ENCODE measurements at regions not wholly inside any gene's neighbourhood (a gene's known extent, or its start where the extent isn't known, plus 50 kb on each side); places are given as distances from the start of the nearest gene placed in this dataset.

GRCh38 chr11:42200311-42200710, 740.9 kb upstream of the LRRC4C start:
- no peak overlapping the region for H3K4me3 ChIP-seq (replicated peaks; ENCODE audit: insufficient read depth, low read length)
- DNase-seq (ENCODE audit: low read depth in 1 of 2, low spot score in 1 of 2) = no peak
- TF ChIP-seq, protein P1, sequence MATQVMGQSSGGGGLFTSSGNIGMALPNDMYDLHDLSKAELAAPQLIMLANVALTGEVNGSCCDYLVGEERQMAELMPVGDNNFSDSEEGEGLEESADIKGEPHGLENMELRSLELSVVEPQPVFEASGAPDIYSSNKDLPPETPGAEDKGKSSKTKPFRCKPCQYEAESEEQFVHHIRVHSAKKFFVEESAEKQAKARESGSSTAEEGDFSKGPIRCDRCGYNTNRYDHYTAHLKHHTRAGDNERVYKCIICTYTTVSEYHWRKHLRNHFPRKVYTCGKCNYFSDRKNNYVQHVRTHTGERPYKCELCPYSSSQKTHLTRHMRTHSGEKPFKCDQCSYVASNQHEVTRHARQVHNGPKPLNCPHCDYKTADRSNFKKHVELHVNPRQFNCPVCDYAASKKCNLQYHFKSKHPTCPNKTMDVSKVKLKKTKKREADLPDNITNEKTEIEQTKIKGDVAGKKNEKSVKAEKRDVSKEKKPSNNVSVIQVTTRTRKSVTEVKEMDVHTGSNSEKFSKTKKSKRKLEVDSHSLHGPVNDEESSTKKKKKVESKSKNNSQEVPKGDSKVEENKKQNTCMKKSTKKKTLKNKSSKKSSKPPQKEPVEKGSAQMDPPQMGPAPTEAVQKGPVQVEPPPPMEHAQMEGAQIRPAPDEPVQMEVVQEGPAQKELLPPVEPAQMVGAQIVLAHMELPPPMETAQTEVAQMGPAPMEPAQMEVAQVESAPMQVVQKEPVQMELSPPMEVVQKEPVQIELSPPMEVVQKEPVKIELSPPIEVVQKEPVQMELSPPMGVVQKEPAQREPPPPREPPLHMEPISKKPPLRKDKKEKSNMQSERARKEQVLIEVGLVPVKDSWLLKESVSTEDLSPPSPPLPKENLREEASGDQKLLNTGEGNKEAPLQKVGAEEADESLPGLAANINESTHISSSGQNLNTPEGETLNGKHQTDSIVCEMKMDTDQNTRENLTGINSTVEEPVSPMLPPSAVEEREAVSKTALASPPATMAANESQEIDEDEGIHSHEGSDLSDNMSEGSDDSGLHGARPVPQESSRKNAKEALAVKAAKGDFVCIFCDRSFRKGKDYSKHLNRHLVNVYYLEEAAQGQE (IDR thresholded peaks at IDR 0.05; ENCODE audit: insufficient replicate concordance, low read depth) = no peak
- TF ChIP-seq POLR2AphosphoS5 (IDR thresholded peaks at IDR 0.05; ENCODE audit: low read depth) = no peak
- no peak for TF ChIP-seq GABPA (IDR thresholded peaks at IDR 0.05; ENCODE audit: low read depth)
- no peak for TF ChIP-seq CTCF (IDR thresholded peaks at IDR 0.05; ENCODE audit: insufficient read depth, low read length)
- no peak for TF ChIP-seq SPI1 (IDR thresholded peaks at IDR 0.05; ENCODE audit: borderline replicate concordance, low read depth)

GRCh38 chr11:42201603-42202148, 742.2 kb upstream of the LRRC4C start:
- H3K27ac ChIP-seq (replicated peaks) = no peak overlapping the region
- TF ChIP-seq GABPA (IDR thresholded peaks at IDR 0.05; ENCODE audit: low read depth) (no peak), SPI1 (IDR thresholded peaks at IDR 0.05; ENCODE audit: borderline replicate concordance, low read depth) (no peak), POLR2AphosphoS5 (IDR thresholded peaks at IDR 0.05; ENCODE audit: low read depth) (no peak), CTCF (IDR thresholded peaks at IDR 0.05; ENCODE audit: insufficient read depth, low read length) (no peak)
- TF ChIP-seq, protein P1 (IDR thresholded peaks at IDR 0.05; ENCODE audit: insufficient replicate concordance, low read depth) = no peak
- H3K4me3 ChIP-seq (replicated peaks; ENCODE audit: insufficient read depth, low read length) = no peak overlapping the region
- DNase-seq (ENCODE audit: low read depth in 1 of 2, low spot score in 1 of 2) = no peak
- no peaks in the 10 kb centered on the region for H3K27me3 ChIP-seq (ENCODE audit: insufficient read depth, poor library complexity, severe bottlenecking)

More at GRCh38 chr11:42200311-42200710, 740.9 kb upstream of the LRRC4C start:
- no peak overlapping the region for H3K27ac ChIP-seq (replicated peaks)
- no peaks in the 10 kb centered on the region for H3K27me3 ChIP-seq (ENCODE audit: insufficient read depth, poor library complexity, severe bottlenecking)

- no peak overlapping the region for H3K4me3 ChIP-seq (replicated peaks; ENCODE audit: insufficient read depth, low read length)
- TF ChIP-seq GABPA (IDR thresholded peaks at IDR 0.05; ENCODE audit: low read depth) = no peak
- TF ChIP-seq CTCF (IDR thresholded peaks at IDR 0.05; ENCODE audit: insufficient read depth, low read length) = no peak
- TF ChIP-seq, protein P1 (IDR thresholded peaks at IDR 0.05; ENCODE audit: insufficient replicate concordance, low read depth) = no peak
- TF ChIP-seq POLR2AphosphoS5 (IDR thresholded peaks at IDR 0.05; ENCODE audit: low read depth) = no peak
- H3K27ac ChIP-seq (replicated peaks) = no peak overlapping the region
- no peaks in the 10 kb centered on the region for H3K27me3 ChIP-seq (ENCODE audit: insufficient read depth, poor library complexity, severe bottlenecking)
- no peak for DNase-seq (ENCODE audit: low read depth in 1 of 2, low spot score in 1 of 2)
Measured at GRCh38 chr11:42205518-42205917, 746.1 kb upstream of the LRRC4C start.
